Body of pancreas (tissue), 4 donors: ENCODE measurements at regions not wholly inside any gene's neighbourhood (a gene's known extent, or its start where the extent isn't known, plus 50 kb on each side); places are given as distances from the start of the nearest gene placed in this dataset.

Experiments used
- POLR2A ChIP-seq, 3 donors: fragments of 450-650 bp; IDR thresholded peaks; one replicate each; pipeline ENCODE4 v1.6.1; 2016; ENCODE audit warnings: antibody characterized with exemption in 3 of 3, mild to moderate bottlenecking in 2 of 3
- TF ChIP-seq, protein P1 (sequence below), 7 experiments: fragments of 450-650 bp in 4 of 7; fragments of 200-600 bp in 3 of 7; sonication (generic) in 3 of 7; IDR thresholded peaks; one replicate each; pipeline ENCODE4 v1.5.1; 2016 to 2019; ENCODE audit warnings: antibody characterized with exemption in 7 of 7

- TF ChIP-seq, protein P1, sequence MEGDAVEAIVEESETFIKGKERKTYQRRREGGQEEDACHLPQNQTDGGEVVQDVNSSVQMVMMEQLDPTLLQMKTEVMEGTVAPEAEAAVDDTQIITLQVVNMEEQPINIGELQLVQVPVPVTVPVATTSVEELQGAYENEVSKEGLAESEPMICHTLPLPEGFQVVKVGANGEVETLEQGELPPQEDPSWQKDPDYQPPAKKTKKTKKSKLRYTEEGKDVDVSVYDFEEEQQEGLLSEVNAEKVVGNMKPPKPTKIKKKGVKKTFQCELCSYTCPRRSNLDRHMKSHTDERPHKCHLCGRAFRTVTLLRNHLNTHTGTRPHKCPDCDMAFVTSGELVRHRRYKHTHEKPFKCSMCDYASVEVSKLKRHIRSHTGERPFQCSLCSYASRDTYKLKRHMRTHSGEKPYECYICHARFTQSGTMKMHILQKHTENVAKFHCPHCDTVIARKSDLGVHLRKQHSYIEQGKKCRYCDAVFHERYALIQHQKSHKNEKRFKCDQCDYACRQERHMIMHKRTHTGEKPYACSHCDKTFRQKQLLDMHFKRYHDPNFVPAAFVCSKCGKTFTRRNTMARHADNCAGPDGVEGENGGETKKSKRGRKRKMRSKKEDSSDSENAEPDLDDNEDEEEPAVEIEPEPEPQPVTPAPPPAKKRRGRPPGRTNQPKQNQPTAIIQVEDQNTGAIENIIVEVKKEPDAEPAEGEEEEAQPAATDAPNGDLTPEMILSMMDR (IDR thresholded peaks at IDR 0.05), result no peak
- no peak for TF ChIP-seq POLR2A (IDR thresholded peaks at IDR 0.05)
Measured at GRCh38 chr1:219415915-219416314, 197.0 kb downstream of the ZC3H11B start.
